ENCODE measurements at regions not wholly inside any gene's neighbourhood (a gene's known extent, or its start where the extent isn't known, plus 50 kb on each side); places are given as distances from the start of the nearest gene placed in this dataset.
"Not testable (repeated sequence)": the region's sequence is repeated elsewhere in the genome, so short reads cannot be mapped to it uniquely, and the experiment has no call there.

DNA sequence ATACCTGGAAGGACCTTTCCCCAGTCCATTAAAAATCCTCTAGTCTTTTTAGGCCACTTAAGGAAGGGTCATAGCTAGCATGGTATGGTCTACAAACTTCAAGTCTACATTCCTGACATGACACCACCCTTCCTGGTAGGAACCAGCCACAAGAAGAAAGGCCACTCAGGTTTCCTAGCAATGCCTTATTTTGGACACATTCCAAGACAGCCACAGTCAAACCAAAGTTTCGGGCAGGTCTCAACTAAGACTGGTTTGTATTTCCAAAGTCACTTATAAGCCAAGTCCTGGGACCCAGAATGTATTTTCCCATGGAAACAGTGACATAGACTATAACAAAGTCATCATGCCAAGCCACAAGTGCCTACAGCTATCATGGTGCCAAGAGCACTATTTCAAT lies 50.6 kb upstream of the SLC44A3 start:
- no peak for DNase-seq (ENCODE audit: low read depth in 2 of 2)

DNA sequence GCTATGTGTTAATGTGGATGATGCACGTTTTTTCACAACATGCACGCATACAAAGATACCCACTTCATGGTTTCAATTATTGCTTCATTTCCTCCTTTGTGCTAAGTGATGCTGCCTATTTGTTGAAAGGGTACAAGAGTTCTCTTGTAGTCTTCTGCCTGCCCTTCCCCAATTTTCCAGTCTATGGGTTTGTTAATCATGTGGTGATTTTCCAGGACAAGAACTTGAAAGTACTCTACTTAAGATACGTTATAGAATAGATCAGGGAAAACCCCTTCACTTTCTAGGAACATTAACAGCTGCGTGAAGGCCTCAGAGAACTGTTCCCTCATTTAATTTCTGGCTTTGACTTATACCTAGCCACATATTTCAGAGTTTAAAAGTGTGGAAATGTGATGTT lies 52.1 kb upstream of the SLC44A3 start:
- DNase-seq (ENCODE audit: low read depth in 2 of 2), result no peak

DNA sequence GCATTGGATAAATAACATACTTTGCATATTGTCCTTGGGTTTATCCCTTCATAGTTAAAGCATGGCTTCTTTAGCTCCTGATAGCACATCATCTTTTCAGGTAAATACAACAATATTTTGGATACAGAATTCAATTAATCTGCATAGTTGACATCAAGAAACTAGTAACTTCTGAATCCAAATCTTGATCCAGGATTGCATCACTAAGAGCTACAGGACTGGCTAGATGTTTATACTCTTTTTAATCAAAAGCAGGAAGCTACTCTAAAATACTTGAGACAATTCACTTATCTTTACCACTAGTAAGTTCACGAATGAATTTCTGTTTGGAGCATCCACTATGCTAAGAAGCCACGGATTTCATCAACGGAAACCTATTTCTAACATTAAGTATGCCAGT lies 54.2 kb upstream of the SLC44A3 start:
- DNase-seq (ENCODE audit: low read depth in 2 of 2), result no peak

DNA sequence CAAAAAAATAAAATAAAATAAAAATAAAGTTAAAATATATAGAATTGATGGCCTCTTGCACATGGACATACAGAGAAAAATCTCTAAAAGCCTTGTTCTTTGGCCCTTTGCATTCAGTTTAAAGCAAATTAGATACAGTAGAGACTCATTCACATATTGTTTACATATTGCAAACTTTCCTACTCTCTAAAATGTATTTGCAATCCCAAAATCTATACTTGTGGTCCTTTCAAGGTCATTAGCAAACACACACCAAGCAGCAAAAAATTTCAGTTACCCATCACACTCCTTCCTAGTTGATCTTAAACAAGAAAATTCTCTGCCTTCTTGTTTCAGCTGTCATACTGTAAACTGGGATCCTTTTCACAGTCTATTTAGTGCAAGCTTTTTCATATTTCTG lies 61.0 kb upstream of the SLC44A3 start:
- no peak for DNase-seq (ENCODE audit: low read depth in 2 of 2)

DNA sequence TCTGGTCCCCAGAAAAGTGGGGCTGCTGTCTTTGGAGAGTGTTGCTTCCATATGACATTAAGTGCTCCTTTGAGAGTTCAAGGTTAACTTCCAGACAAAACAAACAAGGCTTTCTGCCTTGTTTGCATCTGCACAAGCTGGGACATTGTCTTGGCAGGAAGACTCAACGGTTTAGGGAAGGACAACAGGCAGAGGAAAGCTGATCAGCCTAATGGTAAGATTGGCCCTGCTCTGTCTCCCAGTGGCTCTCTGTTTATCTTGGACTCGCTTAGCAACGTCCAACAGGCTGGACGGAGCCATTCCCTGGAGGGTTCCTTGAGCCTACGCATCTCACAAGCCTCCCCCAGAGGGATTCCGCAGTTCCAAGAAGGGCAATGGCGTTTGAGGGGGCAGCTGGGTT lies 62.2 kb upstream of the SLC44A3 start:
- no peak for DNase-seq (ENCODE audit: low read depth in 2 of 2)

DNA sequence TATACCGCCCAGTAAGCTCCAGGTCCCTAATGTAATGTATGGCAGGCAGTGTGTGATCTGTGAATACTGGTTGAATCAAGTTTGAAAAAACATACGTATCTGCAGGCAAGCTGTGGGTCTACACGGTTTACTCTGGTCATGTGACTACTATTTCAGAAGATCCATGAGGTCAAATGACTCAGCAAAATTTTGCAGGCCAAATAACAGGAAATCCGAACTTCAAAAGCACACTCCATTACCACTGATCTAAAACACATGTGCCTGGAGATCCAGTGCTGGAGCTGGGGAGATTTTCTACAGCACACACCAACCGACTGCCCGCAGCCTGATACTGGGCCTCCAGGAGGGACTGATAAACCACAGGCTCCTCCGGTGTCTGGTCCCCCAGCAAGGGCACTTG lies 64.5 kb upstream of the SLC44A3 start:
- DNase-seq (ENCODE audit: low read depth in 2 of 2), result peak; percentile 75 to 83

DNA sequence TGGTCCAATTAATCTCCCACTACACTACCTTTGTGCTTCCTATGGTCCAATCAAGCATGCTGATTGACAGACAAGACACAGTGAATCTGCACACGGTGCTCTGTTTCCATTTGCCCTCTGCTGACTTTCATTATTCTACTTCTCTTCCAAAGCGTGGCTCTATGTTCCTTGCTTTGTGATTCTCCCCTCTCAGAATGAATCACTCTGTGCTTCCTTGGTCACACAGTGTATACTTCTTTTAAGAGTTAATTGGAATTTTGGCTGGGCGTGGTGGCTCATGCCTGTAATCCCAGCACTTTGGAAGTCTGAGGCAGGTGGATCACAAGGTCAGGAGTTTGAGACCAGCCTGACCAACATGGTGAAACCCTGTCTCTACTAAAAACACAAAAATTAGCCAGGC lies 65.1 kb upstream of the SLC44A3 start:
- DNase-seq (ENCODE audit: low read depth in 2 of 2), result not testable (repeated sequence)

DNA sequence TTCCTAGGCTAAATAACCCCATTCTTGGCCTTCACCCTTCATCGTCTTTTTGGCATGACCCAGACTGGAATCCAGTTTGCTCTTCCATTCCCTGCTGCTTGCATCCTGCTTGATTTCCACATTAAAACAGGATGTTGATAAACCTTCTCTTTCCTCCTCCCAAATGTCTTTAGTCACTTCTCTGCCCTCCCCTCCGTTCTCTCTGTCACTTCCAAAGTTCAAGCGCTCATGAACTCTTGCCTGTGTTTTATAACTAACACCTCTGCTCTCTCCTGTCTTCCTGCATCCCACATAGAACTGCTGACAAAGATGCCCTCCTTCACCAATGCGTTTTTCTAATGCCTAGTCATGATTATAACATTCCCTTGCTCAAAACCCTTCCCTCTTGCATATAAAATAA lies 65.6 kb upstream of the SLC44A3 start:
- no peak for DNase-seq (ENCODE audit: low read depth in 2 of 2)

DNA sequence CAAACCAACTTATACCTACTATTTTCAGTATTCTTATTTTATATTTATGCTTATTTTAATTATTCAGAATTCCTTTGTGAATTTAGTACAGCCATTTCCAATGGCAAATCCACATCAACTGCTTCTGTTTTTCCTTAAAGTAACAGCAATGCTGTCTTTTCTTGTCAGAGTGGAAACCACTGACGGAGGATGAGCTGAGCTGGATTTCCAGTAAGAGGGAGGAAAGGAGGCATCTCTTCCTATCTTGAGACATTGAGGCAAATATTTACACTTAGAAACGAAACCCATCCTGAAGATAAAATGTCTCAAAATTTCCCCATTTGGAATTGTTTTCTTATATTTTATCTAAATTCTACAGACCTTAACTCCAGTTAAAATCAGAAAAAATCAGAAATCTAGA lies 66.1 kb upstream of the SLC44A3 start:
- DNase-seq (ENCODE audit: low read depth in 2 of 2), result no peak

DNA sequence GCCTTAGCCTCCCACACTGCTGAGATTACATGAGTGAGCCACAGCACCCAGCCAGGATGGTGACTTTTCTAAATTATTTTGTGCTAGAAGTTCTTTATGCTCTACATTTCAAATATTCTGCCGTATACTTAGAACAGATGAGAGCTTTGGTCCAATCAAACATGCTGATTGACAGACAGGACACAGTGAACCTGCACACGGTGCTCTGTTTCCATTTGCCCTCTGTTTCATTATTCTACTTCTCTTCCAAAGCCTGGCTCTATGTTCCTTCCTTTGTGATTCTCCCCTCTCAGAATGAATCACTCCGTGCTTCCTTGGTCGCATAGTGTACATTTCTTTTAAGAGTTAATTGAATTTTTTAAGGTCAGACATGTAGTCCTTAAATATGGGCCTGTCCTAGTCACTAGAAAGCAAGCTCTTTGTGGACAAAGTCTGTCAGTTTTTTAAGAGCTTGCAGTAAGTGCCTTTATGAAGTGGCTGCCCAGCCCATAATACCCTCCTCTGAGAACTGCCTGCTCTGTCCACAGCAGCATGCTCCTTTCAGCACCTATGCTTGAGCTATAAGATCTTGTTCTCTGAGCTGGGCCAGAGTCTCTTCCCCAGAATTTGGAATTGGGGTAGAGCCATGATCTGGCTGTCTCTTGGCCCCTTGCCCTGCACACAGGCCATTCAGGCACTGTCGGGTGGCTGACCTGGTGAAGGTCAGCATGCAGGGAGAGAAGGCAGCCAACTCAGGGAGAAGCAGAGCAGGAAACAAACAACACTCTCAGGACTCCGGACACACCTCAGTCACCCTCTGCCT lies 66.8 kb upstream of the SLC44A3 start:
- peak; percentile 3 to 11 for DNase-seq (ENCODE audit: low read depth in 2 of 2)

DNA sequence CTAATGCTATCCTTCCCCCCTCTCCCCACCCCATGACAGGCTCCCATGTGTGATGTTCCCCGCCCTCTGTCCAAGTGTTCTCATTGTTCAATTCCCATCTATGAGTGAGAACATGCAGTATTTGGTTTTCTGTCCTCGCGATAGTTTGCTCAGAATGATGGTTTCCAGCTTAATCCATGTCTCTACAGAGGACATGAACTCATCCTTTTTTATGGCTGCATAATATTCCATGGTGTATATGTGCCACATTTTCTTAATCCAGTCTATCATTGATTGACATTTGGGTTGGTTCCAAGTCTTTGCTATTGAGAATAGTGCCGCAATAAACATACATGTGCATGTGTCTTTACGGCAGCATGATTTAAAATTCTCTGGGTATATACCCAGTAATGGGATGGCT lies 68.7 kb upstream of the SLC44A3 start:
- not testable (repeated sequence) for DNase-seq (ENCODE audit: low read depth in 2 of 2)

DNA sequence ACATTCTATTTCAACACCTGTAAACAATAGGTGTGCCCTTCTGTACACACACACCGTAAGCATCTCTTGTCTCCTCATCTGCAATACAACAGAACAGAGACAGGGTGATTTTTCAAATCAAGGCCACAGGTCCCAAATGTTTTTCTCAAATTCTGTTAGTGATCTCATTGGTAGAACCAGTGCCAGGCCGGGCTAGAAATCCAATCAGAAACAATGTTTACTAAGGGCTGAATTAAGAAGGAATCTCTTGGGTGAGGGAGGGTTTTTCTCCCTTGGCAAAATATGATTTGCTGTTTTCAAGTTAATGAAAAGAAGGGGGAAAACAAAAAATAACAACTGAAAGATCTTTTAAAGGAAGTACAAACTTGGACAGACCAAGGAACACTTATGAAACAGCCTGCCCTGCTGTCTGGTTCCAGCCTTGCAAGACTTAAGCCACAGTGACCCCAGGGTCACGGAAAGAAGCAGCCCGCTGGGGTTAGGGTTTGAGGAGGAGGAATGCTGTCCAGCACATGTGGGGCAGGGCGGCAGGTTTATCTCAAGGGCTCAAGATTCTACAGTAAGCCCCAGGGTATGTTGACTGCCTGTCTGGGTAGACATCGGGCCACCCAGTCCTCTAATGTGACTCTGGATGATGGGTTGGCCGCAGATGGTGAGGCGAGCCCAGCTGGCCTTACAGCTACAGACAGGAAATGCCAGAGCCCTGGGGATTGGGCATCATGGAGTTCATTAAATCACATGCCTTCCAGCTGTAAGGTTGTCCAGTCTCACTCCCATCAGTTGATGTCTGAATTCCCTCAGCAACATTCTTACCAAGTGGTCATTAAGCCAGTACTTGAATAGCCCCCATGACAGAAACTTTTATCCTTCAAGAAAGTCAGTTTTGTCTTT lies 73.3 kb upstream of the SLC44A3 start:
- no peak for DNase-seq (ENCODE audit: low read depth in 2 of 2)

DNA sequence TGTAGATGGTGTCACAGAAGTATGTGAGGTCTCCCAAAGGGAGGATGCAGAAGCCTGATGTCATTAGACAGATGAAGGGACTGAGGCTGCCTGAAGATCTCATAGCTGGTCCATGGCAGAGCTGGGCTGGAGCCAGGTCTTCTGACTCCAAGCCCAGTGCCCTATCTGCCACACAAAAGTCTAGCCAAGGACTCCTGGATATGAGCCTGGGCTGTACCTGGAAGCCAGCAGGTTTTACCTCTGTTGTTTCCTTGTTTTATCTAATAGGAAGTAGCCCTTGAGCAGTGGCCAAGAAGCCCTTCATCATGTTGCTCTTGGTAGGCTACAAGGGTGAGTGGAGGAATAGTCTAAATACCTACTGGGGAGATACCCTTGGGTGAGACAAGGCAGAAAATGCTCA lies 74.4 kb upstream of the SLC44A3 start:
- DNase-seq (ENCODE audit: low read depth in 2 of 2), result no peak

DNA sequence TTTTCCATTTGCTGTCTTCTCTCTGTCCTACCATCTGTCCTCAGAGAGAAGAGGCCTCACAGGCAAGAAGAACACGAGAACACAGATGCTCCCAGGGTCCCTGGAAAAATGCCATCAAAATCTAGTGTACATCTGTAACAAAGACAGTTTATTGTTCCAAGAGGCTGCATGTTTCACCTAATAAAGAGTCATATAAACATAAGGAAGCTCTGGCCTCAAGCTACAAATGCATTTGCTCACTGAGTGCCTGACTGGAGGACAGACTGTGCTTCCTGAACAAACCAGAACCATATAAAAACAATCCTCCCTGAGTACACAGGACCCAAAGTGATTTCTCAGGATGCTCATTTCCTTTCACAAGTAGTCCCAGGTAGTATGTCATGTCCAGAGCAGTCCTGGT lies 76.3 kb upstream of the SLC44A3 start:
- DNase-seq (ENCODE audit: low read depth in 2 of 2), result peak in 1 of 2 donors; percentile 36

DNA sequence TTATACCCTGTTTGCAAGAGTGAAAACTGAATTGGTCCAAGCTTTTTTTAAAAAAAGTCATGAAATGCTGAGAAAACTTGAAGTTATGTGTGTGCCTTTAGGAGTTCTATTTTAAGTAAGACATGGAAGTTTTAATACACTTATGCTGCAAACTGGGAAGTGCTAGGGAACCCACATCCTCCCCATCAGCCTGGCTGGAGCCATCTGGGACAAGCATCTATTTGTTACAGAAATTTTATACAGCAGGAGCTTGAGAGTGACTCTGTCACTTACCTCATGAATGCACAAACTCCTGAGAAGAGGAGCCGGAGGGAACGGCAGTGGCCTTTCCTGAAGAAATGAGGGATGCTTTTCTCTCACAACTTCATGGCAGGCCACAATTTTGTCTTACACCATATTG lies 78.2 kb upstream of the SLC44A3 start:
- DNase-seq (ENCODE audit: low read depth in 2 of 2), result no peak

DNA sequence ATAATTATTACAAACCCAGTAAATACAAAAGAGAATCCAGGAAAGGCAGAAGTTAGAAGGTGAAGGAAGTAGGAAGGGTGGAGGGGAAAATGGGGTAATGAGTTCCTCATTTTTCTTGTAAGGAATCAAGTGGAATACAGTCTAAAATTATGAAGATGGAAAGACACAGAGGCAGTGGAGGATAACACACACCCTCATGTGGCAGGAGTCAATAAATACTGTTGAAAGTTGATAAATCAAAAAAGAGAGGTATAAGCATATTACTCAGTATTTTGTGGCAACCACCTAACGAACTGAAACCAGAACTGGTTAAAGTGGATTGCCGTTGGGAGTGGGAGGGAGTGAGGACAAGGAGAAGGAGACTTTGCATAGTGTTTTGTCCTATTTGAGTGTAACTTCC lies 78.6 kb upstream of the SLC44A3 start:
- DNase-seq (ENCODE audit: low read depth in 2 of 2), result no peak

DNA sequence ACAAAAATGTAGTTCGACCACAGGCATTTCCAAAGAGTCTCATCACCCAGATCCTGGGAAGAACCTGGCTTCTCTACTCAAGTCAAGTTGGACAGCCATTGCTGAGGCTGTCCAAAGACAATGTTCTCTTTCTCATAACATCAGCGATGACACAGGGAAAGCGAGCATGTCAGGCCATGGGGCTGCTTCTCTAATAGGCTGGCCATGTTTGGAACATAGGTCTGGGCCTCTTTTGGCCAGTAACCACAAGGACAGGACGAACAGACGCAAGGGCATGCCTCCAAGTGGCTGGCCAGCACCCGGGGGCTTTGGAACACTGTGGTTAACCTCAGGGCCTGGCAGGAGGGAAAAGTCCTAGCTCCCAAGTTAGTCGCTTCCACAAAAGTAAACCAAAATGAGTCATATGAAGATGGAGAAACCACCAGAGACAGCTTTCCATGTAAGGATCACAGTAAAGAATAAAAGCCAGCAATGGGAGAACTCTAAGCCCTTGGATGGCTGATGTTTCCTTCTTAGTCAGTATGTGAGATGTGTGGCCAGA lies 80.6 kb upstream of the SLC44A3 start:
- DNase-seq (ENCODE audit: low read depth in 2 of 2), result no peak

DNA sequence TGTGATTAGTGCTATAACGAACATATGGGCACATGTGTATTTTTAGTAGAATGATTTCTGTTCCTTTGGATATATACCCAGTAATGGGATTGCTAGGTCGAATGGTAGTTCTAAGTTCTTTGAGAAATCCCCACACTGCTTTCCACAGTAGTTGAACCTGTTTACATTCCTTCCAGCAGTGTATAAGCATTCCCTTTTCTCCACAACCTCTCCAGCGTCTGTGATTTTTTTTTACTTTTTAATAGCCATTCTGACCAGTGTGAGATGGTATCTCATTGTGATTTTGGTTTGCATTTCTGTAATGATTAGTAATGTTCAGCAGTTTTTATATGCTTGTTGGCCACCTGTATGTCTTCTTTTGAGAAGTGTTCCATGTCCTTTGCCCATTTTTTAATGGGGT lies 81.8 kb upstream of the SLC44A3 start:
- DNase-seq (ENCODE audit: low read depth in 2 of 2), result no peak

DNA sequence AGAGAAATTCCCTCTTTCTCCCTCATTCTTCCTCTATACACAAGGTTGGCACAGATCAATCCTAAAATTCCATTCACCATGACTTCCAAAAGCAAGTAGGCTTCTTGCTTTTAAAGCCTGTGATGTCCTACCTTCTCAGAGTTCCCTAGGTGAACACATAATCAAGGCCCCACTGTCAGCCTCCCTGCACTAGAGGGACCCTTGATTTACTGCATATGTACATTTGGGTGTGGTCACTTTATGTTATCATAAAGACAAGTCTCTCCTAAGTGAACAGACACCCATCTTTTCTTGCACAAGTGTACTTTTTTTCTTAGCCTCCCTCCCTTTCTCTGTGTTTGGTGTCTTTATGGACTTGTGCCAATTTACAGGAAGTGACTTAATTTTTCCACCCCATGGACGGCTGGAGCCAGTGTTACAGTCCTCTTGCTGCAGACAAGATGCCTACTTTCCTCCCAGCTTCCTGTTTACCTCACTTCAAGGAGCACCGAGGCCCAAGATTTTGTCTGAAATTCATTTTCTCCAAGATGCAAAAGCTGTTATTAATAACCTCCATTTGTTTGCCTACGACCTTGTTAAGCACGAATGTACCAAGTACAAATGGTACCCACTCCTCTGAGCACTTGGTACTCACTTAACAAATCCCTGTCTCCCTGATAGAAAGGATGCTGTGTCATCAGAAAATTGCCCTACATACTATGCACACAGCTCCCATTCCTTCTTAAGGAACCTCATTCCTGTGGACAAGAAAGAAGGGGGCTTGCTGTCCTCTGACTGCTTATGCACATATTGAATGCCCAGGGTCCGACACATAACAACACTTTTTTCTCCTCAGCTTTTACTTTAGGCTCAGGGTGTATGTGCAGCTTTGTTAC lies 82.8 kb upstream of the SLC44A3 start:
- peak in 1 of 2 donors; percentile 48 for DNase-seq (ENCODE audit: low read depth in 2 of 2)

DNA sequence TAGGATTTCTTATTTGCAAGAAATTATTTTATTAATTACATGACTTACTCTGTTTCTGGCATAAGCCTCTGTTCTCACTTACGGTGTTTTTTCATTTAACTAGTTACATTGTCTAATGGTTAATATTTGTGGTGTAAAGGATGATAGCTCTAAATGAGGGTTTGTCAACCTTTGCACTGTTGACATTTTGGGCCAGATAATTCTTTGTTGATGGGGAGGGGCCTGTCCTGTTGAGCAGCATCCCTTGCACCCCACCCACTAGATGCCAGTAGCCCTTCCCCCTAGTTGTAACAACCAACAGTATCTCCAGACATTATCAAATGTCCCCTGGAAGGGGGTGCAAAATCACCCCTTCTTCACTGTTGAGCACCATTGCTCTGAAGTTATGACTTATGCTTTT lies 83.6 kb upstream of the SLC44A3 start:
- DNase-seq (ENCODE audit: low read depth in 2 of 2), result no peak

DNA sequence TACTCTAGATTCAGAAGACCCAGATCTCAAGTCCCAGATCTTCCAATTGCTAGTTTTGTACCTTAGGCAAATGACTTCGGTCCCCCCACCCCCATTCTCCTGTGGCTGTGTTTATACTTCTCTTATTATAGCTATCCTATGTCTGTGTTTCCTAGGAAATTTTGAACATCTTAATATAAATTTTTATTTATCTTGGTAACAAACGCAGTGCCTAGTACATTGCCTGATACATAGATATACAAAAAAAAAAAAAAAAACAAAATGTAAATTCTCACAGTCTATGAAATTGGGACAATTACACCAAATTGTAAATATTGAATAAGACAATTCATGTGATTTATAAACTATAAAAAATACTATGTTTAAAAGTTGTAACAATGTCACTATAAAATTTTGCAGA lies 84.1 kb upstream of the SLC44A3 start:
- no peak for DNase-seq (ENCODE audit: low read depth in 2 of 2)

All from dermis microvascular lymphatic vessel endothelial cell (primary cell).